SJSA1 (cell line): ENCODE measurements at regions not wholly inside any gene's neighbourhood (a gene's known extent, or its start where the extent isn't known, plus 50 kb on each side); places are given as distances from the start of the nearest gene placed in this dataset.
"Not testable (repeated sequence)": the region's sequence is repeated elsewhere in the genome, so short reads cannot be mapped to it uniquely, and the experiment has no call there.

ENCODE experiments used
- DNase-seq, 2 experiments: peaks; one replicate each; pipeline ENCODE4 v3.0.0-alpha.2; 2015 to 2020; ENCODE audit warnings: low spot score in 2 of 2, low read depth in 1 of 2
- H3K27ac ChIP-seq: fragments of 250-450 bp; sonication (Bioruptor Pico); 2 replicates; pipeline ENCODE4 v1.5.1; 2020; ENCODE audit warnings: mild to moderate bottlenecking, moderate library complexity
- H3K27me3 ChIP-seq: fragments of 250-450 bp; sonication (Bioruptor Pico); replicated peaks from 2 replicates; pipeline ENCODE4 v1.5.1; 2020; ENCODE audit warnings: mild to moderate bottlenecking, moderate library complexity
- H3K36me3 ChIP-seq: fragments of 250-450 bp; sonication (Bioruptor Pico); 2 replicates; pipeline ENCODE4 v1.5.1; 2020; ENCODE audit warnings: mild to moderate bottlenecking
- H3K4me1 ChIP-seq: fragments of 250-450 bp; sonication (Bioruptor Pico); replicated peaks from 2 replicates; pipeline ENCODE4 v1.6.1; 2021; ENCODE audit warnings: mild to moderate bottlenecking
- H3K4me3 ChIP-seq: fragments of 250-450 bp; sonication (Bioruptor Pico); 2 replicates; pipeline ENCODE4 v1.5.1; 2020; ENCODE audit warnings: mild to moderate bottlenecking
- H3K9me3 ChIP-seq: fragments of 250-450 bp; sonication (Bioruptor Pico); replicated peaks from 2 replicates; pipeline ENCODE4 v1.5.1; 2020; ENCODE audit warnings: mild to moderate bottlenecking

GRCh38 chr6:74458536-74458935 lies 747.3 kb downstream of the COL12A1 start:
- Histone ChIP-seq H3K27me3 (no peaks in the 10 kb centered on the region), H3K4me1 (peaks cover 8% of the 10 kb centered on the region; the same call in 1 of the 2 replicates), H3K27ac (no peak overlapping the region), H3K4me3 (no peak overlapping the region), H3K9me3 (no peaks in the 10 kb centered on the region), H3K36me3 (no peaks in the 10 kb centered on the region)
- peak in 1 of 2 experiments; percentile 4 for DNase-seq

- no peaks in the 10 kb centered on the region for H3K27me3 ChIP-seq
- DNase-seq = no peak
Measured at GRCh38 chr6:74455786-74456185, 750.1 kb downstream of the COL12A1 start.

GRCh38 chr6:74451953-74452352 lies 753.9 kb downstream of the COL12A1 start:
- DNase-seq = no peak
- H3K4me3 ChIP-seq = no peak overlapping the region

More at GRCh38 chr6:74455786-74456185, 750.1 kb downstream of the COL12A1 start:
- H3K4me1 ChIP-seq = peaks cover 8% of the 10 kb centered on the region; the same call in 1 of the 2 replicates
- no peaks in the 10 kb centered on the region for H3K36me3 ChIP-seq
- no peak overlapping the region for H3K27ac ChIP-seq
- H3K9me3 ChIP-seq = no peaks in the 10 kb centered on the region
- no peak overlapping the region for H3K4me3 ChIP-seq

GRCh38 chr6:74448850-74449249 lies 752.8 kb downstream of the CD109 start:
- Histone ChIP-seq H3K36me3 (no peaks in the 10 kb centered on the region), H3K9me3 (no peaks in the 10 kb centered on the region), H3K27me3 (no peaks in the 10 kb centered on the region), H3K4me3 (no peak overlapping the region), H3K4me1 (peaks cover 4% of the 10 kb centered on the region; the same call in 1 of the 2 replicates), H3K27ac (no peak overlapping the region)
- DNase-seq = no peak

More at GRCh38 chr6:74451953-74452352, 753.9 kb downstream of the COL12A1 start:
- Histone ChIP-seq H3K27me3 (no peaks in the 10 kb centered on the region), H3K27ac (no peak overlapping the region), H3K9me3 (no peaks in the 10 kb centered on the region), H3K36me3 (no peaks in the 10 kb centered on the region), H3K4me1 (peaks cover 3% of the 10 kb centered on the region; the same call in 1 of the 2 replicates)

- Histone ChIP-seq H3K9me3 (no peaks in the 10 kb centered on the region), H3K27ac (peak overlapping the region; percentile 0; the same call in 1 of the 2 replicates), H3K4me3 (no peak overlapping the region), H3K36me3 (no peaks in the 10 kb centered on the region), H3K4me1 (peaks cover 4% of the 10 kb centered on the region; the same call in 1 of the 2 replicates), H3K27me3 (no peaks in the 10 kb centered on the region)
- peak in 1 of 2 experiments; percentile 26 for DNase-seq
Measured at GRCh38 chr6:74447013-74447412, 751.0 kb downstream of the CD109 start.

GRCh38 chr6:74439123-74439811 lies 743.3 kb downstream of the CD109 start:
- no peaks in the 10 kb centered on the region; the same call in 1 of the 2 replicates for H3K27me3 ChIP-seq
- H3K4me1 ChIP-seq = no peaks in the 10 kb centered on the region
- DNase-seq = no peak
- no peaks in the 10 kb centered on the region for H3K36me3 ChIP-seq
- H3K4me3 ChIP-seq = no peak overlapping the region
- no peak overlapping the region for H3K27ac ChIP-seq
- no peaks in the 10 kb centered on the region; the same call in 1 of the 2 replicates for H3K9me3 ChIP-seq

- H3K4me1 ChIP-seq, H3K27ac ChIP-seq, H3K36me3 ChIP-seq, H3K27me3 ChIP-seq, H3K9me3 ChIP-seq, DNase-seq, H3K4me3 ChIP-seq: not testable (repeated sequence)
Measured at GRCh38 chr6:74438395-74438794, 742.4 kb downstream of the CD109 start.

- Histone ChIP-seq H3K27ac (no peak overlapping the region), H3K4me3 (no peak overlapping the region), H3K4me1 (no peaks in the 10 kb centered on the region), H3K9me3 (no peaks in the 10 kb centered on the region; the same call in 1 of the 2 replicates), H3K27me3 (no peaks in the 10 kb centered on the region; the same call in 1 of the 2 replicates), H3K36me3 (no peaks in the 10 kb centered on the region)
- DNase-seq = no peak
Measured at GRCh38 chr6:74434171-74434570, 738.2 kb downstream of the CD109 start.

GRCh38 chr6:74431873-74432580 lies 736.0 kb downstream of the CD109 start:
- no peaks in the 10 kb centered on the region for H3K9me3 ChIP-seq
- no peaks in the 10 kb centered on the region for H3K4me1 ChIP-seq
- no peak for DNase-seq
- no peak overlapping the region for H3K27ac ChIP-seq
- no peaks in the 10 kb centered on the region for H3K27me3 ChIP-seq
- no peak overlapping the region for H3K4me3 ChIP-seq
- no peaks in the 10 kb centered on the region for H3K36me3 ChIP-seq

- no peaks in the 10 kb centered on the region for H3K27me3 ChIP-seq
- H3K27ac ChIP-seq = no peak overlapping the region
- no peaks in the 10 kb centered on the region for H3K36me3 ChIP-seq
- DNase-seq = no peak
- H3K4me1 ChIP-seq = no peaks in the 10 kb centered on the region
- H3K4me3 ChIP-seq = no peak overlapping the region
- peaks cover 3% of the 10 kb centered on the region; the same call in 1 of the 2 replicates for H3K9me3 ChIP-seq
Measured at GRCh38 chr6:74420221-74420620, 724.2 kb downstream of the CD109 start.

GRCh38 chr6:74415056-74415455 lies 719.1 kb downstream of the CD109 start:
- no peak for DNase-seq
- no peaks in the 10 kb centered on the region for H3K4me1 ChIP-seq
- H3K27me3 ChIP-seq = no peaks in the 10 kb centered on the region
- no peaks in the 10 kb centered on the region for H3K36me3 ChIP-seq
- H3K9me3 ChIP-seq = peaks cover 1% of the 10 kb centered on the region; the same call in 1 of the 2 replicates
- no peak overlapping the region for H3K4me3 ChIP-seq
- no peak overlapping the region for H3K27ac ChIP-seq

- H3K27ac ChIP-seq = no peak overlapping the region
- no peaks in the 10 kb centered on the region for H3K4me1 ChIP-seq
- no peaks in the 10 kb centered on the region for H3K36me3 ChIP-seq
- DNase-seq = no peak
- no peaks in the 10 kb centered on the region for H3K9me3 ChIP-seq
- H3K4me3 ChIP-seq = no peak overlapping the region
- H3K27me3 ChIP-seq = no peaks in the 10 kb centered on the region
Measured at GRCh38 chr6:74410630-74411029, 714.6 kb downstream of the CD109 start.

- H3K4me3 ChIP-seq = no peak overlapping the region
- no peaks in the 10 kb centered on the region for H3K4me1 ChIP-seq
- no peak overlapping the region for H3K27ac ChIP-seq
- no peaks in the 10 kb centered on the region for H3K27me3 ChIP-seq
- H3K9me3 ChIP-seq = no peaks in the 10 kb centered on the region
- peak in 1 of 2 experiments; percentile 40 for DNase-seq
- no peaks in the 10 kb centered on the region for H3K36me3 ChIP-seq
Measured at GRCh38 chr6:74409447-74409846, 713.4 kb downstream of the CD109 start.

- Histone ChIP-seq H3K27ac (no peak overlapping the region), H3K27me3 (no peaks in the 10 kb centered on the region), H3K36me3 (no peaks in the 10 kb centered on the region), H3K4me1 (no peaks in the 10 kb centered on the region), H3K4me3 (no peak overlapping the region), H3K9me3 (no peaks in the 10 kb centered on the region)
- no peak for DNase-seq
Measured at GRCh38 chr6:74408844-74409243, 712.8 kb downstream of the CD109 start.
